ENCODE measurements at regions not wholly inside any gene's neighbourhood (a gene's known extent, or its start where the extent isn't known, plus 50 kb on each side); places are given as distances from the start of the nearest gene placed in this dataset.

- H3K4me1 ChIP-seq (ENCODE audit: control insufficient read depth, insufficient read depth, low read length): no peaks in the 10 kb centered on the region
- no peaks in the 10 kb centered on the region for H3K36me3 ChIP-seq (ENCODE audit: control insufficient read depth, insufficient read depth, low read length)
- H3K27me3 ChIP-seq (ENCODE audit: control insufficient read depth, insufficient read depth, low read length): no peaks in the 10 kb centered on the region
- no peak overlapping the region for H3K27ac ChIP-seq (ENCODE audit: low read length)
- H3K9me3 ChIP-seq (ENCODE audit: control insufficient read depth, low read depth, low read length): peaks cover 4% of the 10 kb centered on the region
- DNase-seq: peak in 1 of 2 donors; percentile 32
- WGBS (ENCODE audit: insufficient coverage, low lambda C conversion rate): no CpG with 5 or more reads among the region's 9 CpGs
- H3K4me3 ChIP-seq (ENCODE audit: low read length): no peak overlapping the region
These were observed 112.3 kb upstream of the NFIA start for GRCh38 chr1:60969971-60970509.

GRCh38 chr1:60965280-60965854 is 117.0 kb upstream of the NFIA start:
- no peaks in the 10 kb centered on the region for H3K36me3 ChIP-seq (ENCODE audit: control insufficient read depth, insufficient read depth, low read length)
- DNase-seq: no peak
- no peaks in the 10 kb centered on the region for H3K4me1 ChIP-seq (ENCODE audit: control insufficient read depth, insufficient read depth, low read length)
- H3K9me3 ChIP-seq (ENCODE audit: control insufficient read depth, low read depth, low read length): peaks cover 7% of the 10 kb centered on the region
- no CpG with 5 or more reads among the region's 2 CpGs for WGBS (ENCODE audit: insufficient coverage, low lambda C conversion rate)
- no peaks in the 10 kb centered on the region for H3K27me3 ChIP-seq (ENCODE audit: control insufficient read depth, insufficient read depth, low read length)
- no peak overlapping the region for H3K27ac ChIP-seq (ENCODE audit: low read length)
- H3K4me3 ChIP-seq (ENCODE audit: low read length): no peak overlapping the region

GRCh38 chr1:60963167-60963940 is 119.0 kb upstream of the NFIA start:
- Histone ChIP-seq H3K27ac (ENCODE audit: low read length) (no peak overlapping the region), H3K36me3 (ENCODE audit: control insufficient read depth, insufficient read depth, low read length) (no peaks in the 10 kb centered on the region), H3K4me3 (ENCODE audit: low read length) (no peak overlapping the region), H3K9me3 (ENCODE audit: control insufficient read depth, low read depth, low read length) (peaks cover 7% of the 10 kb centered on the region), H3K4me1 (ENCODE audit: control insufficient read depth, insufficient read depth, low read length) (no peaks in the 10 kb centered on the region), H3K27me3 (ENCODE audit: control insufficient read depth, insufficient read depth, low read length) (no peaks in the 10 kb centered on the region)
- DNase-seq: no peak
- WGBS (ENCODE audit: insufficient coverage, low lambda C conversion rate): 96% methylated on average over 3 of the region's 7 CpGs

GRCh38 chr1:60960891-60961461 is 121.4 kb upstream of the NFIA start:
- no peak overlapping the region for H3K27ac ChIP-seq (ENCODE audit: low read length)
- no CpG with 5 or more reads among the region's 2 CpGs for WGBS (ENCODE audit: insufficient coverage, low lambda C conversion rate)
- H3K4me1 ChIP-seq (ENCODE audit: control insufficient read depth, insufficient read depth, low read length): no peaks in the 10 kb centered on the region
- no peak overlapping the region for H3K4me3 ChIP-seq (ENCODE audit: low read length)
- H3K27me3 ChIP-seq (ENCODE audit: control insufficient read depth, insufficient read depth, low read length): no peaks in the 10 kb centered on the region
- peaks cover 7% of the 10 kb centered on the region for H3K9me3 ChIP-seq (ENCODE audit: control insufficient read depth, low read depth, low read length)
- no peaks in the 10 kb centered on the region for H3K36me3 ChIP-seq (ENCODE audit: control insufficient read depth, insufficient read depth, low read length)
- peak; percentile 42 to 61 for DNase-seq

GRCh38 chr1:60959701-60960100 is 122.7 kb upstream of the NFIA start:
- H3K27ac ChIP-seq (ENCODE audit: low read length): no peak overlapping the region
- no peaks in the 10 kb centered on the region for H3K27me3 ChIP-seq (ENCODE audit: control insufficient read depth, insufficient read depth, low read length)
- DNase-seq: no peak
- WGBS (ENCODE audit: insufficient coverage, low lambda C conversion rate): no CpG with 5 or more reads among the region's 1 CpG
- no peak overlapping the region for H3K4me3 ChIP-seq (ENCODE audit: low read length)
- H3K9me3 ChIP-seq (ENCODE audit: control insufficient read depth, low read depth, low read length): no peaks in the 10 kb centered on the region
- H3K4me1 ChIP-seq (ENCODE audit: control insufficient read depth, insufficient read depth, low read length): no peaks in the 10 kb centered on the region
- no peaks in the 10 kb centered on the region for H3K36me3 ChIP-seq (ENCODE audit: control insufficient read depth, insufficient read depth, low read length)

GRCh38 chr1:60958001-60958400 is 124.4 kb upstream of the NFIA start:
- H3K4me1 ChIP-seq (ENCODE audit: control insufficient read depth, insufficient read depth, low read length): no peaks in the 10 kb centered on the region

GRCh38 chr1:60956520-60956919 is 125.8 kb upstream of the NFIA start:
- no peaks in the 10 kb centered on the region for H3K27me3 ChIP-seq (ENCODE audit: control insufficient read depth, insufficient read depth, low read length)
- WGBS (ENCODE audit: insufficient coverage, low lambda C conversion rate): no CpG with 5 or more reads among the region's 3 CpGs
- H3K4me3 ChIP-seq (ENCODE audit: low read length): no peak overlapping the region
- no peaks in the 10 kb centered on the region for H3K36me3 ChIP-seq (ENCODE audit: control insufficient read depth, insufficient read depth, low read length)
- H3K4me1 ChIP-seq (ENCODE audit: control insufficient read depth, insufficient read depth, low read length): no peaks in the 10 kb centered on the region
- no peaks in the 10 kb centered on the region for H3K9me3 ChIP-seq (ENCODE audit: control insufficient read depth, low read depth, low read length)
- DNase-seq: no peak
- H3K27ac ChIP-seq (ENCODE audit: low read length): no peak overlapping the region

More at GRCh38 chr1:60958001-60958400, 124.4 kb upstream of the NFIA start:
- no peak overlapping the region for H3K27ac ChIP-seq (ENCODE audit: low read length)
- H3K4me3 ChIP-seq (ENCODE audit: low read length): no peak overlapping the region
- DNase-seq: no peak
- no peaks in the 10 kb centered on the region for H3K36me3 ChIP-seq (ENCODE audit: control insufficient read depth, insufficient read depth, low read length)
- no CpG with 5 or more reads among the region's 3 CpGs for WGBS (ENCODE audit: insufficient coverage, low lambda C conversion rate)
- no peaks in the 10 kb centered on the region for H3K9me3 ChIP-seq (ENCODE audit: control insufficient read depth, low read depth, low read length)
- no peaks in the 10 kb centered on the region for H3K27me3 ChIP-seq (ENCODE audit: control insufficient read depth, insufficient read depth, low read length)

GRCh38 chr1:60952612-60953111 is 129.7 kb upstream of the NFIA start:
- Histone ChIP-seq H3K4me3 (ENCODE audit: low read length) (no peak overlapping the region), H3K9me3 (ENCODE audit: control insufficient read depth, low read depth, low read length) (no peaks in the 10 kb centered on the region), H3K27me3 (ENCODE audit: control insufficient read depth, insufficient read depth, low read length) (peaks cover 5% of the 10 kb centered on the region), H3K27ac (ENCODE audit: low read length) (no peak overlapping the region), H3K36me3 (ENCODE audit: control insufficient read depth, insufficient read depth, low read length) (no peaks in the 10 kb centered on the region), H3K4me1 (ENCODE audit: control insufficient read depth, insufficient read depth, low read length) (no peaks in the 10 kb centered on the region)
- DNase-seq: no peak
- WGBS (ENCODE audit: insufficient coverage, low lambda C conversion rate): 77% methylated on average over 7 of the region's 10 CpGs

- H3K27me3 ChIP-seq (ENCODE audit: control insufficient read depth, insufficient read depth, low read length): peaks cover 5% of the 10 kb centered on the region
- no peaks in the 10 kb centered on the region for H3K9me3 ChIP-seq (ENCODE audit: control insufficient read depth, low read depth, low read length)
- no peak for DNase-seq
- no peaks in the 10 kb centered on the region for H3K36me3 ChIP-seq (ENCODE audit: control insufficient read depth, insufficient read depth, low read length)
- H3K4me3 ChIP-seq (ENCODE audit: low read length): no peak overlapping the region
- no peak overlapping the region for H3K27ac ChIP-seq (ENCODE audit: low read length)
- WGBS (ENCODE audit: insufficient coverage, low lambda C conversion rate): 86% methylated on average over 3 of the region's 9 CpGs
- no peaks in the 10 kb centered on the region for H3K4me1 ChIP-seq (ENCODE audit: control insufficient read depth, insufficient read depth, low read length)
These were observed 131.9 kb upstream of the NFIA start for GRCh38 chr1:60950224-60951063.

- DNase-seq: no peak
- Histone ChIP-seq H3K27ac (ENCODE audit: low read length) (no peak overlapping the region), H3K4me1 (ENCODE audit: control insufficient read depth, insufficient read depth, low read length) (no peaks in the 10 kb centered on the region), H3K27me3 (ENCODE audit: control insufficient read depth, insufficient read depth, low read length) (peaks cover 5% of the 10 kb centered on the region), H3K36me3 (ENCODE audit: control insufficient read depth, insufficient read depth, low read length) (no peaks in the 10 kb centered on the region), H3K4me3 (ENCODE audit: low read length) (no peak overlapping the region), H3K9me3 (ENCODE audit: control insufficient read depth, low read depth, low read length) (no peaks in the 10 kb centered on the region)
- no CpG with 5 or more reads among the region's 3 CpGs for WGBS (ENCODE audit: insufficient coverage, low lambda C conversion rate)
These were observed 132.5 kb upstream of the NFIA start for GRCh38 chr1:60949826-60950197.

All from large intestine (tissue), 3 donors.